SH-SY5Y (cell line): ENCODE measurements at regions not wholly inside any gene's neighbourhood (a gene's known extent, or its start where the extent isn't known, plus 50 kb on each side); places are given as distances from the start of the nearest gene placed in this dataset.

Experiments used
- GATA2 ChIP-seq: IDR thresholded peaks from 2 replicates; pipeline ENCODE4 v1.6.1; 2011; ENCODE audit warnings: mild to moderate bottlenecking, low read depth, low read length
- GATA3 ChIP-seq: IDR thresholded peaks from 2 replicates; pipeline ENCODE4 v1.6.1; 2011; ENCODE audit warnings: low read depth, mild to moderate bottlenecking, low read length, moderate library complexity

DNA sequence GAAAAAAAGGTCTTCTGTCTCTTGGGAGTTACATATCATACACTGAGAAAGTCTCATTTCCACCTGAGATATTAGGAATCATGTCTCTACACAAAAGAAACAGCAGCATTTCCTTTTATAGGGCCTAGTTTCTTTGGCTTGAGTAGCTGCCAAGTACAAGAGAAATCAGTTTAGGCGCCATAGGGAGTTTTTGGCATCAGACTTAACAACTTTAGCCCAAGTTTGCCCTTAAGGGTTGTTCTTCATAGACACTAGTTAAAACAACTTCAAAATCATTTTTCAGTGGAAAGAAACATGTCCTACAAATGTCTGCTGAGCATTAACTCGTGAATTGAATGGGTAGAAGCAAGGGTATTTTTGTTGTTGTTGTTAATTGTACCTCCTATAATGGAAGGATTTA, 587.0 kb upstream of the DSEL start:
- no peak for TF ChIP-seq GATA3
- no peak for TF ChIP-seq GATA2
